Erythroblast (primary cell): ENCODE measurements at regions not wholly inside any gene's neighbourhood (a gene's known extent, or its start where the extent isn't known, plus 50 kb on each side); places are given as distances from the start of the nearest gene placed in this dataset.

Experiments used
- DNase-seq, 2 experiments: peaks; one replicate each; lab custom pipeline; 2025; lab: John Stamatoyannopoulos, UW
- GATA1 ChIP-seq: IDR thresholded peaks from 2 replicates; pipeline ENCODE4 v1.6.1; 2011; ENCODE audit warnings: low read depth, mild to moderate bottlenecking, control low read depth, low read length, moderate library complexity
- POLR2A ChIP-seq: IDR thresholded peaks from 2 replicates; pipeline ENCODE4 v1.6.1; 2011; ENCODE audit warnings: mild to moderate bottlenecking, low read length

DNA sequence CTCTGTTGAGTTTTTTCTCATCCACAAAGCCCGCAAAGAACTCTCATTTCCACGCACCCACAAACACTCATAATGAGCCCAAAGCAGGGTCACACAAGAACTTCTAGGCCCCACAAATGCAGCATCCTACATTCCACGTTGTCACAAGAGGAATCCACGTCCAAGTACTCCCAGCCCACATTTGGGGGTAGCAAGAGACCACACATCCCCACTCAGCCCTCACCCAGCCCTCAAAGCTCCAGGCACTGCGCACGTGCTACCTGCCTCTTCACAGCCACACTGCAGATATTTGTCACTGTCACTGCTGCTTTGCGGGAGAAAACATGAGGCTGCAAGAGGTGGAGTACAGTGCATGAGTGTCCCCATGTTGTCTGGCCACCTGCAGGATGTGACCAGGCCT is 187.6 kb upstream of the CDYL start:
- TF ChIP-seq GATA1 (no peak), POLR2A (no peak)
- DNase-seq, result no peak

DNA sequence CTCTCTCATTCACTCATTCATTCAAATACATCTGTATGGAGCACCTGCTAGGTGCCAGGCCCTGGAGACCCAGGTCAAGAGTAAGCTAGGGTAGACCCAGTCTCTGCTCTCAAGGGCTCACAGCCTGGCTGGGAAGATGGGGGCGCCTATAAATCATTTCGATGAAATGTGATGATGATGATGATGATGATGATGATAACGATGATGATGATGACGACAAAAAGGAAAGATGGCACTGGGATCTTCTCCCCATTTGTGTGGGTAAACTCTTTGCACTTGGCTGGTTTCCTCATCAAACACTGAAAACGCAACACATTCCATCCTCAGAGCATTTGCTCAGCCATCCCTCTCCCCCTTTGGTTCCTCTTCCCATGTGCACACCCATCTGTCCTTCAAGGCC is 188.0 kb upstream of the CDYL start:
- TF ChIP-seq GATA1, result no peak
- TF ChIP-seq POLR2A, result no peak

DNA sequence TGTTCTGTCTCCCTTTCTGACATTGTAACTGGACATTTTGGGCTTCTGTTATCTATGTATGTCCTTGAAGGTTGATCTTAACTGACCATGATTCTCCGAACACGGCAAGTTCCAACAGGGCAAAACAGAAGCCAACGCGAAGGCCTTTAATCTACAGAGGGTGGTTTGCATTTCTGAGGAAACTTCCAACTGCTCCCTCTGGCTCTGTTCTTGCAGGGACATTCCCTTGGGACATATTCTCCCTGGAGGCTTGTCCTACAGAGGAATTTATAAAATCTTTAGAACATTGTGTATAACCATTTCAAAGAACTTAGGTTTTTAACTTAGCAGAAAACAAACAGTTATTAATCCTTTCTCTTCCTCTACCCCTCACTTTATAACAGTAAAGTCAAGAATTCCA is 189.0 kb upstream of the CDYL start:
- TF ChIP-seq POLR2A (no peak), GATA1 (no peak)
- DNase-seq, result no peak

More for the DNA sequence above, 188.0 kb upstream of the CDYL start:
- DNase-seq, result no peak

DNA sequence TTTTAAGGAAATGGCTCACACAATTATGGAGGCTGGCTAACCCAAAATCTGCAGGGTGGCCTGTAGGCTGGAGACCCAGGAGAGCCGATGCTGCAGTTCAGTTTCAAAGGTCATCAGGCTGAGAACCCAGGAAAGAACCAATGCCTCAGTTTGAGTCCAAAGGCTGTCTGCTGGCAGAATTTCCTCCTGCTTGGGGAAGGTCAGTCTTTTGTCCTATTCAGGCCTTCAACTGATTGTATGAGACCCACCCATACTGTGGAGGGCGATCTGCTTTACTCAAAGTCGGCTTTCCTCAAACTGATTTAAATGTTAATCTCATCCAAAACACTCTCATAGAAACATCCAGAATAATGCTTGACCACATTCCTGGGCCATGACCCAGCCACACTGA is 189.7 kb upstream of the CDYL start:
- TF ChIP-seq GATA1 (no peak), POLR2A (no peak)
- no peak for DNase-seq

DNA sequence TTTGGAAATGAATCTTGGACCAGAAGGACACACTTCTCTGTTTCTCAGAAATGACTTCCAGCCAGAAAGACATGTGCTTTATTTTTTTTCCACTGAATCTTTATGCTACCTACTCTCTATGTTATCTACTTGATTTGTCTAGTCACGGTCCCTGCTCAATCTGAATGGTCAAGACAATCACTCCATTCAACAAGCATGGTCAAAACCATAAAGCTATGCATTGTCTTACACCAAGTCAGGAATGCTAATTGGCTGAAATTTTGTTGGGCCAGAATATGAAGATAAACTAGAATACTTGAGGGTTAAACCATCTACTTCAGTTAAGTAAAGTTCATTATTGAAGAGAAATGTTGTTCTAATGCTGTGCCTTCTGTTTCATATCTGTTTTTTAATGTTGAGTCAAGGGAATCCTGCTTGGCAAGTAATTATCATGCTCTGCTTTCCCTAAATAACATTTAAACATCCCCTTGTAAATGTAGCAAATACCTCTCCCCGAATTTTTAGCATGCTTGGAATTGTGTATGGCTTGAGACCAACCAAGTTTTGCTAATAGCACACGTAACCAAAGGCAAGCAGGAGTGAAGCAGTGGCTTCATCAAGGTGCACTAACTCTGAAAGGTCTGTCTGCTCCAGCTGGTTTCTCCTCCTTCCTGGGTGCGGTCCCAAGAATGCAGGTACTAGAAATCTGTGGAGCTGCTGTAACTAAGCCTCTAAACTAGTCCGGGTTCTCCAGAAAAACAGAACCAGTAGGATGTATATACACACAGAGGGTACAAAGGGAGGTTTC is 190.3 kb upstream of the CDYL start:
- DNase-seq, result no peak
- TF ChIP-seq GATA1 (no peak), POLR2A (no peak)

DNA sequence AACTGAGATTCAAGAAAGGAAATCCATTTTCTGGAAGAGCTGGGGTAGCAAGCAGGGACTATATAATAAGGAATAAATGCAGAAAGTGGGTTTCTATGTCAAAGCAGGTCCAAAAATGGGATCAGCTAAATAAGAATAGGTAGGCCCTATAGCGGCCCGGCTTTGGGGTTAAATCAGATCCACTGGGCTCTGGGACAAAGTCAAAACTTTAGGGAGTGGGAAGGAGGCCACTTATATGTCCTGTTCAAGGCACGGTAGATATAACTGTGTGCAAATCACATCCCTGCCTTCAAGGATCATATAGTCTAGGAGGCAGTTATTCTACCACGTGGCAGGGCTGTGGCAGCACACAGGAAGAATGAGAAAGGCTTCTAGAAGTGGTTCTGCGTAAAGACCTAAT is 191.4 kb upstream of the CDYL start:
- TF ChIP-seq GATA1, result no peak
- no peak for TF ChIP-seq POLR2A
- no peak for DNase-seq

DNA sequence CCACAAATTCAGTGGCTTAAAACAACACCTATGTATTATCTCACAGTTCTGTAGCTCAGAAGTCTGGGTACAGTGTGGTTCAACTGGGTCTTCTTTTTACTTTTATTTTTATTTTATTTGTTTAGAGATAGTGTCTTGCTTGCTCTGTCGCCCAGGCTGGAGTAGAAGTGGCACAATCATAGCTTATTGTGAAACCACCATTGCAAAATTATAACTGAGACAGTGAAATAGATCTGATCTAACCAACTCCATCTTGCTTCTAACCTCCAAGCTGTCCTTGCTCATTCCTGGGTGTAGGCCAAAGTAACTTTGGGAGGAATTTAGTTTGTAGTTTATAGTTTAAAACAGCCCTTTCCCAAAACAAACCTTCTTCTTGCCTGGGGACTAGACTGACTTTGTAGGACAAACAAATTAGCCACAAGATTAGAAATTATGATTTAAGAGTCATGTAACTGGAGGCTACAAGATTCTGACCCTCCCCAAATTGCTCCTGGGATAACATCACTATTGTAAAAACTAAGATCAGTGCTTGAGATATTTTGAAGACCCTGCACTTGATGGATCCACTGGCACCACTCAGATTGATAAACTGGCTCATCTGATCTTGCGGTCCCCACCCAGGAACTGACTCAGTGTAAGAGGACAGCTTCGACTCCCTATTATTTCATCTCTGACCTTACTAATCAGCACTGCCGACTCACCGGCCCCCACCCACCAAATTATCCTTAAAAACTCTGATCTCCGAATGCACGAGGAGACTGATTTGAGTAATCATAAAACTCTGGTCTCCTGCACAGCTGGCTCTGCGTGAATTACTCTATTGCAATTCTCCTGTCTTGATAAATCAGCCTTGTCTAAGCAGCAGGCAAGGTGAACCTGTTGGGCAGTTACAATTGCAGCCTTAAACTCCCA is 193.4 kb upstream of the CDYL start:
- TF ChIP-seq GATA1 (no peak), POLR2A (no peak)
- DNase-seq, result no peak

DNA sequence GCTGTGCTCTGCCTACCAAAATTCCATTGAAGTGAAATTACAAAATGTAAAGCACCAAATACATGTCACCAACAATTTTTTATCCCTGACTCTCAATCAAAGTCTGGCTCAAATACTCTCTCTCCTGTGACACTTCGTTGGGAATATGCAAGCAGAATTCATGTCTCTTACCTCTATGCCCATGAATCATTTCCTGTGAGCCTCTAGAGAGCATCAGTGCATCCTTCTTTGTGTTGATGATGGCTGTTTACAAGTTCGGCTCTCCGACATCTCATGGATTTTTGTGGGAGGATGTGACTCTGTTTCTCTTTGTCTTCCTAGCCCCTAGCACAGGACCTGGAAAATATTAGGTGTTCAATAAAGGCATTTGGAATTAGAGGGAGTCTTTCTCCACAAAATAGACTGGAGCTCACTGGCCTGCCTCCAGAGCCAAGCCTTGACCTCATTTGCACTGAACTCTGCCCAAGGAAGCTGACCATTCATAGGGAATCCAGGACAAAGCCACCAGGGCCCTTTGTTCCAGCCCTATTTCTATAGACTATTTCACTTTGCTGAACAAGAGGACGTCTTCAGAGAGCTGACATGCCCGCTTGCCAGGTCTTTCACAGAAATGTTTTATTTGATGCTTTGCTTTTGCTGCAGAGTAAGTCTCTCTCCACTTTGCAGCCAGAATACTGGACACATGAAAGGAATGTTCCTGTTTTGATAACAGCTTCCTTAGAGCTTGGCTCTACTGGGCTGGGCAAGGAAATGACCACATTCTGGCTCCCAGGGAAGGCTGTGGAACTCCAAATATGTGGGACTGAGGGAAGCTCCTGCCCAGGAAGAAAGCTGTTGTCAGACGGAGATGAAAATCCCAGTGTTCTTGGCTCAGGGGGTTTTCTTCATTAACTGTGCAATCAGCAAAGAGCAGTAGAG is 194.5 kb upstream of the CDYL start:
- TF ChIP-seq POLR2A (no peak), GATA1 (no peak)
- no peak for DNase-seq

DNA sequence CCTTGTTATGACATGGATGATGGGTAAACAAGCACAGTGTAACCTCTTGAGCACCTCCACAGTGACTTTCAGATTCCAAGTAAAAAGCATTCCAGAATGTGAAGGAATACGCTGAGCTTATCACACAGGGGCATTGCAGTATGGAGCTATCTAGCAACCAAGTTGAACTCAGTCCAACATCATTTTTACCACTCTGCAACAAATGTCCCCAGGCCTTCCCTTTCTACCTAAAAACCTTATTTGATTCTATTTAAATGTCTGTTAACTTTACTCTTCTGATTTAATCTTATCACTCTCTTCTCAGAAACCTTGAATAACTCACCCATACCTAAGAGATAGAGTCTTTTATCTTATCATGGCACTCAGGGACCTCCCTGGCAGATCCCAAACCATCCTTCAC is 195.8 kb upstream of the CDYL start:
- no peak for TF ChIP-seq GATA1
- no peak for TF ChIP-seq POLR2A
- DNase-seq, result no peak

DNA sequence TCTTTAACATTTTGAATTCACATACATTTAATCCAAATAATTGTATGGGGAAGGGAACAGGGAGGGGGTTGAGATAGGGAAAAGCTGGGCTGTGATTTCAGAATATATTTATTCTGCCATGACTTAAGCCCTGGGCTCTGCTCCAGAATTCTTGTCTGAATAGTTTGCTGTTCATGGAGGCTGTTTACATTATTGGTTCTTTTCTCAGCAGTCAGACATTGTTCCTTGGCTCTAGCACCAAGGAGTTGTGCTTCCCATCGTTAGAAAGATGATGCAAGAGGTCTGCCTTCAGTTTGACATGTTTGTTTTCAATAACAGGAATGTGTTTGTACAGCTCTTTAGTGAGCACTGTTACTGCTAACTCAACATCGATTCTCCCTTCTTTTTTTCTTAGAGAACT is 198.8 kb upstream of the CDYL start:
- no peak for DNase-seq
- no peak for TF ChIP-seq GATA1
- TF ChIP-seq POLR2A, result no peak

DNA sequence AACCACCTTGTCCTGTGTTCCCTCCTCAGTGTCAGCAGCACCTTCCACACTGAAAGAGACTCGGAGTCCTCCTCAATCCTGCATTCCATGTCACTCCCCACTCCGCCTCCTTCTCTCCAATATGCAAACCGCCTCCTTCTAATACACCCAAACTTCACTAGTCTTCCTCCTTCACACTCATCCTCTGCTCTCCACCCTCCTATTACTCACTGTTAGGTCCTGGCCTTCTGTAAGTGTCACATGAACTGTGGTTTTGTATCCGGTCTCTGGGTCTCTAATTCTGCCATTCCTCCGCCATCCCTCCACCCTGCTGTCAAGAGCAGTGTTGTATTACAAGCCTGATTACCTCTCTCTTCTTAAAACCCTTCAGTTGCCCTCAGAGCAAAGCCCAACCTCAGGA is 200.5 kb upstream of the CDYL start:
- TF ChIP-seq POLR2A (no peak), GATA1 (no peak)
- no peak for DNase-seq

DNA sequence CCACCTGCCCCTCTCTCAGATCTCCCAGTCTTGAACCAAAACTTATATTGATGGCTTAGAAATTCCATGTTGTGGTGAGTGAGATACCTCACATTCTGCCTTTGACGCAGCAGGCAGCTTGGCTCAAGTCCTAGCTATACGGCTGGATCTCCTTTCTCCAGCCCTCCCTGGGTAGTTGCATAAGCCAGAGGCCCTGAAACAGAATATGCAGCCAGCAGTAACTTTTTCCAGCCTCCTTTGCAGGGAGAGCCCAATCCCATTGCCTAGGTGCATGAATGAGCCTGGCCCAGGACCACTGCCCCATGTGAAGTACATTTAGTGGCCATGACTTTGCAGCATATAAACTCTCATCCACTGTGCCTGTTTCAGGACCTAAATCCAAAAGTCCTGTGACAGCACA is 202.2 kb upstream of the CDYL start:
- TF ChIP-seq GATA1 (no peak), POLR2A (no peak)
- DNase-seq, result no peak

DNA sequence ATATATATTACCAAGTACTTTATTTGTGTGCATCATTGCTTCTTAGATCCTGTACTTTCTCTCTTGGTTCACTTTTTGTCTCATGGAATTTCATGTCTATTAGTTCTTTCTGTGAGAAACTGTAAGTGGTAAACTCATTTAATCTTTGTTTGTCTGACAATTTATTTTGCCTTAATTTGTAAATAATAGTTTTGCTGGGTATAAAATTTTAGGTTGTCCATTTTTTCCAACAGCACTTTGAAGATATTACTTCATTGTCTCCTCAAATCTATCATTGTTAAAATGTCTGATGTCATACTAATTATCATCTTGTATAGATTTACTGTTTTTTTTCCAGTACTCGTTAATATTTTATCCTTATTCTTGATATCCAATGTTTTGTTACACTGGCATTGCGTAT is 205.2 kb upstream of the CDYL start:
- no peak for DNase-seq
- TF ChIP-seq GATA1 (no peak), POLR2A (no peak)

DNA sequence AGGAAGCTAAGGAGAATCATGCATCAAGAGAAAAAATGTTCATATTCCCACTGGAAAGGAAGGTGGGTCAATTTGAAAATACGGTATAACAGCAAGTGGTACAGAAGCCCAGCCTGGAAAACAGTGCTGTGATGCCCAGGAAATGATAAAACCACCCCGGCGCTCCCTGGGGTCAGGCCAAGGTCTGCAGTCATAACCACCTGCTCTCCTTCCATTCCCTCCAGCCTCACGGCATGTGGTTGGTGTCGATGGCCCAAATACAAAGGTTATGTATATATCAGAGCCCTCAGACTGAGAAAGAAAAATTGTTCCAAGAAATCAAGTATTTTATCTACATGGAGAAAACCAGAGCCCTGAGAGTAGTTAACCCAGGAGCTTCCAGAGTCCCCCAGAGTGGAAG is 208.1 kb upstream of the CDYL start:
- TF ChIP-seq GATA1, result no peak
- no peak for TF ChIP-seq POLR2A
- DNase-seq, result no peak
